ENCODE measurements at regions not wholly inside any gene's neighbourhood (a gene's known extent, or its start where the extent isn't known, plus 50 kb on each side); places are given as distances from the start of the nearest gene placed in this dataset.

DNA sequence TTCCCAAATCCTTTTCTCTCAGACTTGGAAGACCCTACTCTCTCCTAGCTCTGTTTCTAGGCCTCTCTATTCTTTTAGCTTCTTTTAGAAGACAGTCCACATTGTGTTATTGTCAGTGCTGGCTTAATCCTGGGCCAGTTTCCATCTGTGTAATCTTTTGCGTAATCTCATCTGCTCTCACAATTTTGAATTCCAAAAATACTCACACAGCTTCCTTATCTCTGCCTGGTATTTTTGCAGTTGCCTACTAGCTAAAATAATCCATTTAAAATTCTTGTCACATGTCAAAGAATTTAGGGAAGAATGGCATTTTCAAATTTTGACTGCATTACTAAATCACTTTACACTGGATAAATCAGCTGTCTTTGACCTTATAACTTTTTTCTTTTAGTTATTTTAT lies 200.6 kb upstream of the MEX3C start:
- Histone ChIP-seq H3F3A (replicated peaks; ENCODE audit: insufficient read depth) (no peaks in the 10 kb centered on the region), H2AFZ (ENCODE audit: low read depth) (no peak overlapping the region), H3K27ac (ENCODE audit: low read depth in 2 of 2, low read length in 1 of 2) (no peak overlapping the region), H3K79me2 (ENCODE audit: insufficient read depth) (no peaks in the 10 kb centered on the region), H3K27me3 (ENCODE audit: insufficient read depth) (no peaks in the 10 kb centered on the region), H3K4me1 (ENCODE audit: control insufficient read depth in 1 of 2, insufficient read depth in 2 of 2, low read depth in 1 of 2, low read length in 1 of 2) (no peaks in the 10 kb centered on the region), H3K9me3 (no peaks in the 10 kb centered on the region), H3K4me2 (no peak overlapping the region), H3K9ac (no peak overlapping the region), H4K20me1 (ENCODE audit: insufficient read depth) (no peaks in the 10 kb centered on the region), H3K4me3 (ENCODE audit: low read depth in 2 of 2, low read length in 1 of 2) (no peak overlapping the region), H3K36me3 (replicated peaks in 1 of 2; ENCODE audit: control insufficient read depth in 1 of 2, insufficient read depth in 2 of 2, low read length in 1 of 2) (no peaks in the 10 kb centered on the region), H3K9me2 (no peaks in the 10 kb centered on the region)
- no peak for TF ChIP-seq TAF1 (IDR thresholded peaks at IDR 0.05; ENCODE audit: borderline replicate concordance, low read depth, low read length)
- TF ChIP-seq RCOR1 (IDR thresholded peaks at IDR 0.05; ENCODE audit: low read length), result peak; percentile 65
- POLR2A ChIA-PET, result no interaction called here
- no peak for DNase-seq
- CTCF ChIA-PET, result interaction anchor here (1.6 kb wide), 1 partner anchor 13 kb away, joined by 9 read pairs; no protein-coding TSS in a partner anchor
- WGBS (ENCODE audit: low lambda C conversion rate), result 67% methylated on average over 1 of the region's 1 CpG

- 78% methylated on average over 11 of the region's 11 CpGs for WGBS (ENCODE audit: low lambda C conversion rate)
Measured at GRCh38 chr18:51399491-51400122, 202.1 kb upstream of the MEX3C start.

GRCh38 chr18:51400721-51401120 lies 203.2 kb upstream of the MEX3C start:
- Histone ChIP-seq H3K9me3 (no peaks in the 10 kb centered on the region), H3K4me3 (ENCODE audit: low read depth in 2 of 2, low read length in 1 of 2) (no peak overlapping the region), H2AFZ (ENCODE audit: low read depth) (no peak overlapping the region), H3K79me2 (ENCODE audit: insufficient read depth) (no peaks in the 10 kb centered on the region; the same call in 1 of the 2 replicates), H3K36me3 (replicated peaks in 1 of 2; ENCODE audit: control insufficient read depth in 1 of 2, insufficient read depth in 2 of 2, low read length in 1 of 2) (no peaks in the 10 kb centered on the region), H3F3A (replicated peaks; ENCODE audit: insufficient read depth) (no peaks in the 10 kb centered on the region), H3K27ac (ENCODE audit: low read depth in 2 of 2, low read length in 1 of 2) (no peak overlapping the region), H3K9ac (no peak overlapping the region), H3K27me3 (ENCODE audit: insufficient read depth) (no peaks in the 10 kb centered on the region), H4K20me1 (ENCODE audit: insufficient read depth) (no peaks in the 10 kb centered on the region), H3K4me2 (no peak overlapping the region), H3K9me2 (no peaks in the 10 kb centered on the region), H3K4me1 (ENCODE audit: control insufficient read depth in 1 of 2, insufficient read depth in 2 of 2, low read depth in 1 of 2, low read length in 1 of 2) (no peaks in the 10 kb centered on the region)
- WGBS (ENCODE audit: low lambda C conversion rate), result 39% methylated on average over 2 of the region's 2 CpGs
- CTCF ChIA-PET, result interaction anchor here (0.9 kb wide), 1 partner anchor 290 kb away, joined by 3 read pairs; no protein-coding TSS in a partner anchor
- POLR2A ChIA-PET, result no interaction called here
- DNase-seq, result no peak
- no peak for TF ChIP-seq PBX3 (IDR thresholded peaks at IDR 0.05)
- TF ChIP-seq SMC3 (IDR thresholded peaks at IDR 0.05; ENCODE audit: low read depth, low read length), result no peak
- TF ChIP-seq TEAD4 (IDR thresholded peaks at IDR 0.05; ENCODE audit: borderline replicate concordance, insufficient read depth), result no peak
- TF ChIP-seq JUND (IDR thresholded peaks at IDR 0.05), result no peak
- no peak for TF ChIP-seq GABPA (IDR thresholded peaks at IDR 0.05; ENCODE audit: low read depth)
- no peak for TF ChIP-seq RCOR1 (IDR thresholded peaks at IDR 0.05; ENCODE audit: low read length)
- TF ChIP-seq MAX (IDR thresholded peaks at IDR 0.05; ENCODE audit: low read depth), result no peak
- no peak for TF ChIP-seq EZH2phosphoT487 (IDR thresholded peaks at IDR 0.05; ENCODE audit: borderline replicate concordance, low read depth)
- TF ChIP-seq GATA2 (CRISPR knock-in tag; IDR thresholded peaks at IDR 0.05), result no peak
- no peak for TF ChIP-seq CTCF (IDR thresholded peaks at IDR 0.05)

More at GRCh38 chr18:51399491-51400122, 202.1 kb upstream of the MEX3C start:
- CTCF ChIA-PET, result interaction anchor here (0.6 kb wide), 1 partner anchor 621 kb away, joined by 4 read pairs; no protein-coding TSS in a partner anchor
- no peaks in the 10 kb centered on the region for H3K9me3 ChIP-seq
- no peak for TF ChIP-seq FOXJ3 (CRISPR knock-in tag; IDR thresholded peaks at IDR 0.05)
- TF ChIP-seq RXRA (IDR thresholded peaks at IDR 0.05; ENCODE audit: borderline replicate concordance, low read depth), result no peak
- TF ChIP-seq, protein P1, sequence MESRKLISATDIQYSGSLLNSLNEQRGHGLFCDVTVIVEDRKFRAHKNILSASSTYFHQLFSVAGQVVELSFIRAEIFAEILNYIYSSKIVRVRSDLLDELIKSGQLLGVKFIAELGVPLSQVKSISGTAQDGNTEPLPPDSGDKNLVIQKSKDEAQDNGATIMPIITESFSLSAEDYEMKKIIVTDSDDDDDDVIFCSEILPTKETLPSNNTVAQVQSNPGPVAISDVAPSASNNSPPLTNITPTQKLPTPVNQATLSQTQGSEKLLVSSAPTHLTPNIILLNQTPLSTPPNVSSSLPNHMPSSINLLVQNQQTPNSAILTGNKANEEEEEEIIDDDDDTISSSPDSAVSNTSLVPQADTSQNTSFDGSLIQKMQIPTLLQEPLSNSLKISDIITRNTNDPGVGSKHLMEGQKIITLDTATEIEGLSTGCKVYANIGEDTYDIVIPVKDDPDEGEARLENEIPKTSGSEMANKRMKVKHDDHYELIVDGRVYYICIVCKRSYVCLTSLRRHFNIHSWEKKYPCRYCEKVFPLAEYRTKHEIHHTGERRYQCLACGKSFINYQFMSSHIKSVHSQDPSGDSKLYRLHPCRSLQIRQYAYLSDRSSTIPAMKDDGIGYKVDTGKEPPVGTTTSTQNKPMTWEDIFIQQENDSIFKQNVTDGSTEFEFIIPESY (IDR thresholded peaks at IDR 0.05; ENCODE audit: borderline replicate concordance, low read depth), result no peak
- TF ChIP-seq CHD2 (IDR thresholded peaks at IDR 0.05; ENCODE audit: low read length, partially characterized antibody), result no peak
- TF ChIP-seq SMC3 (IDR thresholded peaks at IDR 0.05; ENCODE audit: low read depth, low read length), result no peak
- TF ChIP-seq EP300 (IDR thresholded peaks at IDR 0.05; ENCODE audit: borderline replicate concordance in 1 of 2, low read depth in 1 of 2, low read length in 1 of 2), result no peak
- no peak for TF ChIP-seq GABPA (IDR thresholded peaks at IDR 0.05; ENCODE audit: low read depth)
- no peak for TF ChIP-seq RAD21 (IDR thresholded peaks at IDR 0.05; ENCODE audit: low read length)
- TF ChIP-seq NFIC (IDR thresholded peaks at IDR 0.05; ENCODE audit: borderline replicate concordance), result no peak
- H3K4me2 ChIP-seq, result no peak overlapping the region
- H4K20me1 ChIP-seq (ENCODE audit: insufficient read depth), result no peaks in the 10 kb centered on the region
- no peak overlapping the region for H2AFZ ChIP-seq (ENCODE audit: low read depth)
- H3K4me3 ChIP-seq (ENCODE audit: low read depth in 2 of 2, low read length in 1 of 2), result no peak overlapping the region
- H3K9me2 ChIP-seq, result no peaks in the 10 kb centered on the region
- H3F3A ChIP-seq (replicated peaks; ENCODE audit: insufficient read depth), result no peaks in the 10 kb centered on the region
- H3K27ac ChIP-seq (ENCODE audit: low read depth in 2 of 2, low read length in 1 of 2), result no peak overlapping the region
- POLR2A ChIA-PET, result no interaction called here
- no peaks in the 10 kb centered on the region for H3K36me3 ChIP-seq (replicated peaks in 1 of 2; ENCODE audit: control insufficient read depth in 1 of 2, insufficient read depth in 2 of 2, low read length in 1 of 2)
- DNase-seq, result no peak
- H3K27me3 ChIP-seq (ENCODE audit: insufficient read depth), result no peaks in the 10 kb centered on the region
- H3K9ac ChIP-seq, result no peak overlapping the region
- no peaks in the 10 kb centered on the region for H3K4me1 ChIP-seq (ENCODE audit: control insufficient read depth in 1 of 2, insufficient read depth in 2 of 2, low read depth in 1 of 2, low read length in 1 of 2)
- H3K79me2 ChIP-seq (ENCODE audit: insufficient read depth), result no peaks in the 10 kb centered on the region

Data from SK-N-SH (cell line).